ENCODE measurements at regions not wholly inside any gene's neighbourhood (a gene's known extent, or its start where the extent isn't known, plus 50 kb on each side); places are given as distances from the start of the nearest gene placed in this dataset.

DNA sequence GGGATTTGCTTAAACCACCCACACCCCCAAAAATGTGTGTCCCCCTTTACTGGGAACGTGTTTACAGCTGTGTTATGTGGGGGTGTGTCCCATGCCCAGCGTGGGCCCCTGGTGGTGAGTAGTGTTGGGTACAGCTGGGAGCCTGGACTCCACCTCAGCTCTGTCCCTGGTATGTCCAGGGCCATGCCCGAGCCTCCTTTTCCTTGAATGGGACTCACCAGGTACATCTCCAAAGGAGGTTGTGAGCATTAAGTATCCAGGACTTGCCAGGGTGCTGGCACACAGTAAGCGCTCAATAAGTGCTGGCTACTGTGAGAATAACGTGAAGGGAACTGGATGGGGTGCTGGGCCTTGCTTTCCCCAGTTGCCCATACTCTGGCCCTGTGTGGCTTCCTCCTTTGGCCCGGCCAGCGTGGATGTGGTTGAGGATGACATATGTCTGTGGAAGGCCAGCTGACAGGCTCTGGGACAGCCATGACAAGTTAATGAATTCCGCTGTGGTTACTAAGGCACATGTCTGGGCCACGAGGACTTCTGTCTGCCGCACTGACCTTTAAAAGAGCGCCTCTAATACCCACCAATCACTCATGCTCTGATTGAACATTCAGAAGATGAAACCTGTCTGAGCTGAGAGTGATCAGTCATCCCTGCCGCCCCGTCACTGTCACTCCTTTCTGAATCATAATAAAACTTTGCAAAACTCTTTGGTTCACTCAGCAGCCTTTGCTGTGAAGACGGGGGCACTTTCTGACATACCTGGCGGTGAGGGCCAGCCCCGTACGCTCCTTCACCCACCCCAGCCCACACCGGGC is 74.7 kb downstream of the DIO3 start:
- no peak for TF ChIP-seq DACH1 (IDR thresholded peaks at IDR 0.05; ENCODE audit: partially characterized antibody)
- TF ChIP-seq ZNF184 (CRISPR knock-in tag; IDR thresholded peaks at IDR 0.05) = no peak
- TF ChIP-seq ZNF3 (CRISPR knock-in tag; IDR thresholded peaks at IDR 0.05) = no peak
- no peak for TF ChIP-seq MIER1 (IDR thresholded peaks at IDR 0.05; ENCODE audit: low read depth)
- TF ChIP-seq, protein P1, sequence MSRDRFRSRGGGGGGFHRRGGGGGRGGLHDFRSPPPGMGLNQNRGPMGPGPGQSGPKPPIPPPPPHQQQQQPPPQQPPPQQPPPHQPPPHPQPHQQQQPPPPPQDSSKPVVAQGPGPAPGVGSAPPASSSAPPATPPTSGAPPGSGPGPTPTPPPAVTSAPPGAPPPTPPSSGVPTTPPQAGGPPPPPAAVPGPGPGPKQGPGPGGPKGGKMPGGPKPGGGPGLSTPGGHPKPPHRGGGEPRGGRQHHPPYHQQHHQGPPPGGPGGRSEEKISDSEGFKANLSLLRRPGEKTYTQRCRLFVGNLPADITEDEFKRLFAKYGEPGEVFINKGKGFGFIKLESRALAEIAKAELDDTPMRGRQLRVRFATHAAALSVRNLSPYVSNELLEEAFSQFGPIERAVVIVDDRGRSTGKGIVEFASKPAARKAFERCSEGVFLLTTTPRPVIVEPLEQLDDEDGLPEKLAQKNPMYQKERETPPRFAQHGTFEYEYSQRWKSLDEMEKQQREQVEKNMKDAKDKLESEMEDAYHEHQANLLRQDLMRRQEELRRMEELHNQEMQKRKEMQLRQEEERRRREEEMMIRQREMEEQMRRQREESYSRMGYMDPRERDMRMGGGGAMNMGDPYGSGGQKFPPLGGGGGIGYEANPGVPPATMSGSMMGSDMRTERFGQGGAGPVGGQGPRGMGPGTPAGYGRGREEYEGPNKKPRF (IDR thresholded peaks at IDR 0.05; ENCODE audit: low read depth, low read length) = no peak
- no peak for TF ChIP-seq DMBX1 (CRISPR knock-in tag; IDR thresholded peaks at IDR 0.05; ENCODE audit: borderline replicate concordance)
- TF ChIP-seq CBX2 (IDR thresholded peaks at IDR 0.05; ENCODE audit: insufficient read depth, low read length, poor library complexity, severe bottlenecking) = no peak
- Histone ChIP-seq H3K27ac (ENCODE audit: extremely low read depth, low read depth, low read length) (no peak overlapping the region), H3K4me3 (no peak overlapping the region), H3K79me2 (ENCODE audit: control insufficient read depth, insufficient read depth, low read length) (no peaks in the 10 kb centered on the region), H3K4me2 (ENCODE audit: insufficient read depth, low read length) (no peak overlapping the region), H3K36me3 (ENCODE audit: control insufficient read depth, insufficient read depth, low read length) (no peaks in the 10 kb centered on the region), H4K20me1 (replicated peaks; ENCODE audit: control insufficient read depth, insufficient read depth, low read length) (no peaks in the 10 kb centered on the region), H2AFZ (ENCODE audit: low read depth, low read length) (no peak overlapping the region), H3K9ac (ENCODE audit: insufficient read depth in 1 of 2, low read depth in 2 of 2, low read length in 2 of 2) (no peak overlapping the region), H3K4me1 (replicated peaks in 1 of 2; ENCODE audit: control insufficient read depth in 2 of 2, insufficient read depth in 2 of 2, low read length in 2 of 2) (peaks cover 0 to 5% of the 10 kb centered on the region in 2 experiments; a peak in 3 of 5 replicates), H3K9me1 (ENCODE audit: control insufficient read depth, insufficient read depth, low read length) (no peaks in the 10 kb centered on the region), H3K9me3 (replicated peaks; ENCODE audit: control insufficient read depth, insufficient read depth, low read depth, low read length) (no peaks in the 10 kb centered on the region; the same call in 1 of the 2 replicates), H3K27me3 (ENCODE audit: control insufficient read depth in 2 of 2, insufficient read depth in 2 of 2, low read length in 2 of 2) (no peaks in the 10 kb centered on the region)
- in situ Hi-C loops (cut with MboI) (loop anchor here (25.0 kb wide), 1 partner anchor 724 kb away; the partner anchor contains the start of gene RTL1), intact Hi-C loops (cut with micrococcal nuclease) (no loop called here)
- ATAC-seq = no peak
- DNase-seq (ENCODE audit: extremely low read depth in 1 of 4, low spot score in 3 of 4) = no peak
- POLR2A ChIA-PET = interaction anchor here (0.6 kb wide), 2 partner anchors 39 to 671 kb away, joined by 3 read pairs; no protein-coding TSS in a partner anchor
- WGBS (ENCODE audit: insufficient coverage, low coverage, missing lambda C conversion rate) = 80% methylated on average over 16 of the region's 18 CpGs
- FAIRE-seq = no peak
- CTCF ChIA-PET (ENCODE audit: low intra/inter-chr PET ratio) = no interaction called here
- no TSS peak for BruUV-seq (replicated peaks)

Data from K562 (cell line).